ENCODE measurements at regions not wholly inside any gene's neighbourhood (a gene's known extent, or its start where the extent isn't known, plus 50 kb on each side); places are given as distances from the start of the nearest gene placed in this dataset.

DNA sequence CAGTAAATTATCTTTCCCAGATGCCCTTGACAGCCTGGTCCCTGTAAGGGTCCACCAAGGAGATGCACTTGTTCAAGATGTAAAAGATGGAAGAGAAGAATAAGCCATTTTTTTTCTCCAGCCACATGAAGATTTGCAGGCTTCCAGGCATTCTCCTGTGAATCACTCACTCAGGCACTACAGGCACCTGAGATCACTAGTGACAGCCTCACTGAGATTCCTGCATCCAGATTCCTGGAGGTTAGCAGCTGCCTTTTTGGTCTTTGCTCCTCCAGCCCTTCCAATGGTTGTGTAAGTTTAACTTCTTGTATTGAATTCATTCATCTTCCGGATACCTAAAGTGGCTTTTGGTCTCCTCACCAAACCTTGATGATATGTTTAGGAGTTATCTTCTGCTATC, 630.2 kb upstream of the CADM1 start:
- H3K9me2 ChIP-seq (ENCODE audit: low read depth, low read length), result no peaks in the 10 kb centered on the region
- H4K20me1 ChIP-seq (ENCODE audit: insufficient read depth, low read length), result no peaks in the 10 kb centered on the region
- H3K9ac ChIP-seq (ENCODE audit: low read length), result no peak overlapping the region
- no peak overlapping the region for H3K4me3 ChIP-seq (ENCODE audit: low read depth, low read length, poor library complexity, severe bottlenecking)
- no peak overlapping the region for H2AFZ ChIP-seq (ENCODE audit: low read length)
- no peaks in the 10 kb centered on the region for H3K79me2 ChIP-seq (ENCODE audit: insufficient read depth, low read length)
- no peaks in the 10 kb centered on the region; the same call in 1 of the 2 replicates for H3K27me3 ChIP-seq (ENCODE audit: insufficient read depth, low read length)
- no peaks in the 10 kb centered on the region for H3K9me3 ChIP-seq (ENCODE audit: low read length)
- no peak overlapping the region for H3K4me2 ChIP-seq (ENCODE audit: low read length)
- no peak overlapping the region for H3K27ac ChIP-seq (ENCODE audit: low read depth, low read length, poor library complexity, severe bottlenecking)
- no peak for TF ChIP-seq EZH2 (IDR thresholded peaks at IDR 0.05; ENCODE audit: borderline replicate concordance, low read length)
- TF ChIP-seq, protein P1, sequence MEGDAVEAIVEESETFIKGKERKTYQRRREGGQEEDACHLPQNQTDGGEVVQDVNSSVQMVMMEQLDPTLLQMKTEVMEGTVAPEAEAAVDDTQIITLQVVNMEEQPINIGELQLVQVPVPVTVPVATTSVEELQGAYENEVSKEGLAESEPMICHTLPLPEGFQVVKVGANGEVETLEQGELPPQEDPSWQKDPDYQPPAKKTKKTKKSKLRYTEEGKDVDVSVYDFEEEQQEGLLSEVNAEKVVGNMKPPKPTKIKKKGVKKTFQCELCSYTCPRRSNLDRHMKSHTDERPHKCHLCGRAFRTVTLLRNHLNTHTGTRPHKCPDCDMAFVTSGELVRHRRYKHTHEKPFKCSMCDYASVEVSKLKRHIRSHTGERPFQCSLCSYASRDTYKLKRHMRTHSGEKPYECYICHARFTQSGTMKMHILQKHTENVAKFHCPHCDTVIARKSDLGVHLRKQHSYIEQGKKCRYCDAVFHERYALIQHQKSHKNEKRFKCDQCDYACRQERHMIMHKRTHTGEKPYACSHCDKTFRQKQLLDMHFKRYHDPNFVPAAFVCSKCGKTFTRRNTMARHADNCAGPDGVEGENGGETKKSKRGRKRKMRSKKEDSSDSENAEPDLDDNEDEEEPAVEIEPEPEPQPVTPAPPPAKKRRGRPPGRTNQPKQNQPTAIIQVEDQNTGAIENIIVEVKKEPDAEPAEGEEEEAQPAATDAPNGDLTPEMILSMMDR (IDR thresholded peaks at IDR 0.05; ENCODE audit: low read length), result no peak
- H3K36me3 ChIP-seq (ENCODE audit: insufficient read depth, low read length), result no peaks in the 10 kb centered on the region
- no peaks in the 10 kb centered on the region for H3F3A ChIP-seq (ENCODE audit: insufficient read depth, low read length)
- H3K4me1 ChIP-seq (ENCODE audit: insufficient read depth, low read length, severe bottlenecking), result no peaks in the 10 kb centered on the region

DNA sequence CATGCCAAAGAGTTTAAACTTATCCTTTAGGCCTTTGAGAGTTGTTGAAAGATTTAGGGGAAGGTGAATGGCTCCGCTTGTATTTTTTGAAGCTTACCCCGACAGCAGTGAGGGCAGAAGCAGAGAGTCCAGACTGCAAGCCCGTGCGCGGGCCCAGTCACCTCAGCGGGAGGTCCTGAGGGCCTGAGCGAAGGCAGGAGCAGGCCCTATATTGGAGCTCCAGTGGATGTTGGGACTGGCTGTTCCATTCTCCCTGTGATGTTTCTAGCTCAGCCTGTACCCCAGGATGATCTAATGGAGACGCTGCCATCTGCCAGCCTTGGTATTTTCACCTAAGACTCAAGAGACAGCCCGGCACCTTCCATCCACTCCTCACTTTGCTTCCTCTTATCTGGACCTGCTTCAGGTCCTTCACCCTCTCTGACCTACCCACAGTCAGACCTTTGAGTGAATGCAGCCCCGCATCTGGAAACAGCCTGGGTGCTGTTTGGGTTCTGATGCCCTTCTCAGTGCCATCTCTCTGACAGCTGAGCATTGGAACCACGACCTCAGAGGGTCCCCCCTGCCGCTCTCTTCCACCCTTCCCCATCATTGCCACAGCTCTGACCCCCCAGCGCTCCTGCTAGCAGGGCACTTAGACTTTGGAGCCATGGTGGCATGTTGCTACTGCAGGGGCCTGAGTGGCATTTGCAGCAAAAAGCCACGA, 628.2 kb upstream of the CADM1 start:
- no peaks in the 10 kb centered on the region for H3K9me3 ChIP-seq (ENCODE audit: low read length)
- no peak overlapping the region for H3K27ac ChIP-seq (ENCODE audit: low read depth, low read length, poor library complexity, severe bottlenecking)
- H3K36me3 ChIP-seq (ENCODE audit: insufficient read depth, low read length), result no peaks in the 10 kb centered on the region
- no peaks in the 10 kb centered on the region for H3K4me1 ChIP-seq (ENCODE audit: insufficient read depth, low read length, severe bottlenecking)
- H3K4me2 ChIP-seq (ENCODE audit: low read length), result no peak overlapping the region
- H3K9me2 ChIP-seq (ENCODE audit: low read depth, low read length), result no peaks in the 10 kb centered on the region
- no peaks in the 10 kb centered on the region; the same call in 1 of the 2 replicates for H3K27me3 ChIP-seq (ENCODE audit: insufficient read depth, low read length)
- H3K9ac ChIP-seq (ENCODE audit: low read length), result no peak overlapping the region
- no peak overlapping the region for H2AFZ ChIP-seq (ENCODE audit: low read length)
- H3K79me2 ChIP-seq (ENCODE audit: insufficient read depth, low read length), result no peaks in the 10 kb centered on the region
- TF ChIP-seq, protein P1 (IDR thresholded peaks at IDR 0.05; ENCODE audit: low read length), result no peak
- no peak for TF ChIP-seq EZH2 (IDR thresholded peaks at IDR 0.05; ENCODE audit: borderline replicate concordance, low read length)
- H3K4me3 ChIP-seq (ENCODE audit: low read depth, low read length, poor library complexity, severe bottlenecking), result no peak overlapping the region
- no peaks in the 10 kb centered on the region for H3F3A ChIP-seq (ENCODE audit: insufficient read depth, low read length)
- H4K20me1 ChIP-seq (ENCODE audit: insufficient read depth, low read length), result no peaks in the 10 kb centered on the region

DNA sequence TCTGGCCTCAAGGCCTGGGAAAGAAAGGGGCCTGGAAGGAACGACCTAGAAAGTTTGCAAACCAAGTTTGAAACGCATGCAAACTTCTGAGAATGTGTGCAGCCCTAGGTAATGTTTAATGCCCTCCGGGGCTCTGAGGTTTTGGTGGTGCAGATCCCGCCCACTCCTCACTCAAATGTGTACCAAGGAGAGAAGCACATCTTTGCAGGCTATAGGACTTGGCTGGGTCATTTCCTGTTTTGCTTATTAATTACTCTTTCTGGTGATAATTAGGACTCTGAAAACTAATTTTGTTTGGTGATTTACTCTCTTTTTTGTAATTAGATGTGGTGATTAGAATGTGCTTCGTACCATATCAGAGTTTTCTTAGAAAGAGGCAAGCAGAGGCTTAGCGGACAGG, 625.9 kb upstream of the CADM1 start:
- Histone ChIP-seq H3K4me1 (ENCODE audit: insufficient read depth, low read length, severe bottlenecking) (no peaks in the 10 kb centered on the region), H3K27me3 (ENCODE audit: insufficient read depth, low read length) (no peaks in the 10 kb centered on the region), H3K36me3 (ENCODE audit: insufficient read depth, low read length) (no peaks in the 10 kb centered on the region), H3K27ac (ENCODE audit: low read depth, low read length, poor library complexity, severe bottlenecking) (no peak overlapping the region), H3K4me3 (ENCODE audit: low read depth, low read length, poor library complexity, severe bottlenecking) (no peak overlapping the region), H3F3A (ENCODE audit: insufficient read depth, low read length) (no peaks in the 10 kb centered on the region), H3K4me2 (ENCODE audit: low read length) (no peak overlapping the region), H3K79me2 (ENCODE audit: insufficient read depth, low read length) (no peaks in the 10 kb centered on the region), H2AFZ (ENCODE audit: low read length) (no peak overlapping the region), H3K9ac (ENCODE audit: low read length) (no peak overlapping the region), H4K20me1 (ENCODE audit: insufficient read depth, low read length) (no peaks in the 10 kb centered on the region), H3K9me2 (ENCODE audit: low read depth, low read length) (no peaks in the 10 kb centered on the region), H3K9me3 (ENCODE audit: low read length) (no peaks in the 10 kb centered on the region)
- no peak for TF ChIP-seq EZH2 (IDR thresholded peaks at IDR 0.05; ENCODE audit: borderline replicate concordance, low read length)
- TF ChIP-seq, protein P1 (IDR thresholded peaks at IDR 0.05; ENCODE audit: low read length), result no peak

Data from OCI-LY1 (cell line).